Type B pancreatic cell (in vitro differentiated cells): ENCODE measurements at regions not wholly inside any gene's neighbourhood (a gene's known extent, or its start where the extent isn't known, plus 50 kb on each side); places are given as distances from the start of the nearest gene placed in this dataset.

ENCODE experiments used
- DNase-seq: peaks from one replicate; pipeline ENCODE4 v3.0.0; 2021; ENCODE audit warnings: mixed read lengths; ENCODE audit not compliant: unreplicated experiment; ENCODE audit errors: extremely low spot score
- H3K27ac Mint-ChIP-seq: 2 replicates; pipeline ENCODE4 v1.8.0; 2021; ENCODE audit warnings: mild to moderate bottlenecking, mixed read lengths
- H3K27me3 Mint-ChIP-seq: 2 replicates; pipeline ENCODE4 v1.8.0; 2021; ENCODE audit warnings: mixed read lengths
- H3K36me3 Mint-ChIP-seq: 2 replicates; pipeline ENCODE4 v1.8.0; 2021; ENCODE audit warnings: mixed read lengths
- H3K4me1 Mint-ChIP-seq: one replicate; pipeline ENCODE4 v1.8.0; 2021; ENCODE audit warnings: mixed read lengths; ENCODE audit not compliant: unreplicated experiment
- H3K4me3 Mint-ChIP-seq: 2 replicates; pipeline ENCODE4 v1.8.0; 2021; ENCODE audit warnings: mild to moderate bottlenecking, mixed read lengths
- H3K9me3 Mint-ChIP-seq: 2 replicates; pipeline ENCODE4 v1.8.0; 2021; ENCODE audit warnings: mixed read lengths
- TF ChIP-seq, protein P1 (sequence below): fragments of 200-600 bp; sonication (generic); conservative IDR thresholded peaks from 2 replicates; pipeline ENCODE4 v1.5.0; 2021; ENCODE audit warnings: antibody characterized with exemption, mild to moderate bottlenecking

DNA sequence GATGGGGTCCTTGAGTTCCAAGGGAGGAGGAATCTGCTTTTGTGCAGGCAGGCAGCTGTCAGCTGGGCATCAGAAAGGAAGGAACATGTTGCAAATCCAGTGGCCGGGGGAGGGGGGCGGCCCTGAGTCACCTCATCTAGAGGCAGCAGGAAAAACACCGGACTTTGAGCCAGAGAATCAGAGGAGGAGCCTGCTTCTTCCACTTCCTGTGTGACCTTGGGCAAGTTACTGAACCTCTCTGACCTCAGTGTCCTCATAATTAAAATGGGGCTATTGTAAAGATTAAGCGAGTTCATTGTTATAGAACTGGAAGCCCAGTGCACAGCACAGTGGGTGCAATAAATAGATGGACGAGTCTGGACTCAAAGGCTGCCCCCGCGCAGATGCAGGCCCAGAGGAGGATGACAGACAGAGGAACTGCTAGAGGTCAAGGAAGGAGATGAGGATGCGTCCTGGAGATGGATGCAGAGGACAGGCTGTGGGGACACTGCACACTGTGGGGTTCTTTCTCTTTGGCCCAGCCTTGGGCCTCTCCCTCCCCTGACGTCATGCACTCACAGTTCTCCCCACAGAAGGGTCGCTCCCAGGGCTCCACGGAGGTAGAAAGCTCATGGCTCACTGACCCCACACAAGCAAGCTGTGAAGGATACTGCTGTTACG lies 714.3 kb downstream of the MATN1 start:
- DNase-seq, result no peak
- Mint-ChIP-seq H3K36me3 (no peaks in the 10 kb centered on the region), H3K4me3 (no peak overlapping the region), H3K4me1 (no peaks in the 10 kb centered on the region), H3K27ac (no peak overlapping the region), H3K27me3 (peaks cover 13% of the 10 kb centered on the region), H3K9me3 (no peaks in the 10 kb centered on the region)
- TF ChIP-seq, protein P1, sequence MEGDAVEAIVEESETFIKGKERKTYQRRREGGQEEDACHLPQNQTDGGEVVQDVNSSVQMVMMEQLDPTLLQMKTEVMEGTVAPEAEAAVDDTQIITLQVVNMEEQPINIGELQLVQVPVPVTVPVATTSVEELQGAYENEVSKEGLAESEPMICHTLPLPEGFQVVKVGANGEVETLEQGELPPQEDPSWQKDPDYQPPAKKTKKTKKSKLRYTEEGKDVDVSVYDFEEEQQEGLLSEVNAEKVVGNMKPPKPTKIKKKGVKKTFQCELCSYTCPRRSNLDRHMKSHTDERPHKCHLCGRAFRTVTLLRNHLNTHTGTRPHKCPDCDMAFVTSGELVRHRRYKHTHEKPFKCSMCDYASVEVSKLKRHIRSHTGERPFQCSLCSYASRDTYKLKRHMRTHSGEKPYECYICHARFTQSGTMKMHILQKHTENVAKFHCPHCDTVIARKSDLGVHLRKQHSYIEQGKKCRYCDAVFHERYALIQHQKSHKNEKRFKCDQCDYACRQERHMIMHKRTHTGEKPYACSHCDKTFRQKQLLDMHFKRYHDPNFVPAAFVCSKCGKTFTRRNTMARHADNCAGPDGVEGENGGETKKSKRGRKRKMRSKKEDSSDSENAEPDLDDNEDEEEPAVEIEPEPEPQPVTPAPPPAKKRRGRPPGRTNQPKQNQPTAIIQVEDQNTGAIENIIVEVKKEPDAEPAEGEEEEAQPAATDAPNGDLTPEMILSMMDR, result no peak

DNA sequence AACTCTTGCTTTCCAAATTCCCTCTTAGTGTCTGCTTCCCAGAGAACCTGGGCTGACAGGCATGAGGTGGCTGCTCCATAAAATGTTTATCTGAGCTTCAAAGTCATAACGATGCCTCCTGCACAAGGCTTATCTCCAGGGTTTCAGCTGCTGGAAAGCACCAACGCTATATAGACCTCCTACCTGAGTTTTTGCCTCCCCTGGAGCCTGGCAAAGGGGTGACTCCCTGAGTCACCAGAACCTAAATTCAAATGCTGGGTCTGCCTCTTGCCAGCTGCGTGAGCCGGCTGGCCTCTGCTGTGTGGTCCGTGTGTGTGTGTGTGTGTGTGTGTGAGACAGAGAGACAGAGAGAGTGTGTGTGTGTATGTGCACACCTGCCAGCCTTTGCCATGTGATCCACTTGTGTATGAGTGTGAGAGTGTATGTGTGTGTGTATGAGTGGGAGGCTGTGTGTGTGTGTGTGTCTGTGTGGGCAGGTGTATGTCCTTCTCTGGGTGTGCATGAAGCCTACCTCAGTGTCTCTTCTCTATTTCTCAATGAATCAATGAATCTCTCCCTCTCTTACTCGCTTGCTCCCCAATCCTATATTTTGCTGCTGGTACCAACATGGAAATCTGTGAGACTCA lies 714.9 kb downstream of the MATN1 start:
- no peak for DNase-seq
- no peaks in the 10 kb centered on the region for H3K36me3 Mint-ChIP-seq
- H3K4me1 Mint-ChIP-seq, result no peaks in the 10 kb centered on the region
- no peaks in the 10 kb centered on the region for H3K9me3 Mint-ChIP-seq
- H3K27me3 Mint-ChIP-seq, result peaks cover 14% of the 10 kb centered on the region
- TF ChIP-seq, protein P1, result no peak
- H3K27ac Mint-ChIP-seq, result no peak overlapping the region
- H3K4me3 Mint-ChIP-seq, result no peak overlapping the region

DNA sequence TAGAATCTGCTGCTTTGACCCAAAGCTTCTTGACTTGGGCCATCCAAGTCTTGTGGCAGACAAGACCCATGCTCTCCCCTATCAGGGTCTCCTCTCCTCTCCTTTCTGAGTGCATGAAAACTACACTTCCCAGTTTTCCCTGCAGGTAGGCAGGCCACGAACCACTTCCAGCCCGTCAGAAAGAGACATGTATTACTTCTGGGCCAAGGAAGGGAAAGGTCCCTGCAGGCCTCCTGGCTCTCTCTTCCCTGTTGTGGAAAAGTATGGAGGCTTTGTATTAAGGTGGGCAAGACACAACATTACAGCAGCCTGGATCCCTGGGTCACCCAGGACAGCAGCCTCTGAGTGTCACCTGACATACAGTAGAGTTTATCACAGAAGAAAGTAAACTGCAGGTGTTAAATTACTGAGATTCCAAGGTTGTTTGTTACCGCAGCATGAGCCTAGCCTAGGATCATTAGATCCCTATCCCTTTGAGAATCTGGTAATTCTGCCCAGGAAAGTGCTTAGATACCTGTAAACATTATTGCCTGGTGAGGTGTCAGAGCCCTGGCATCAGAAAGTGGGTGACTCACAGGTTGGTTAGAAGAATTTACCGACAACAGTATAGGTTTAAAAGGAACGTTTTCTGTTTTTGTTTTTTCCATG lies 717.3 kb downstream of the MATN1 start:
- no peak overlapping the region for H3K4me3 Mint-ChIP-seq
- TF ChIP-seq, protein P1, result no peak
- no peak for DNase-seq
- peaks cover 11% of the 10 kb centered on the region for H3K27me3 Mint-ChIP-seq
- H3K36me3 Mint-ChIP-seq, result no peaks in the 10 kb centered on the region
- H3K27ac Mint-ChIP-seq, result no peak overlapping the region
- H3K9me3 Mint-ChIP-seq, result no peaks in the 10 kb centered on the region
- H3K4me1 Mint-ChIP-seq, result no peaks in the 10 kb centered on the region

DNA sequence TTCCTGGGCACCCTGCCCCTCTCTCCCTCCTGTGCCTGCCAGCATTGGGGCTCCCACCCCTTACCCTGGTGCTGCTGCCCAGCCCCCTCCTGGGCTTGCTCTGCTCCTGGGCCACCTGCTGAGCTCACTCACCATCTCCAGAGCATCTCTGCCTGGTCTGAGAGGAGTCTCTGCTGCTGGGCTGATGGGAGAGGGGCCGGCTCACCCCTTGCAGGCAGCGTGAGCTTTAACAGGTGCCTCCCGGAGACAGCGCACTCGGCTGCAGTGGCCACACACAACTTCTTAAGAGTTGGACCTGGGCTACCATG lies 721.7 kb downstream of the MATN1 start:
- Mint-ChIP-seq H3K27ac (no peak overlapping the region), H3K9me3 (no peaks in the 10 kb centered on the region), H3K4me3 (no peak overlapping the region), H3K4me1 (no peaks in the 10 kb centered on the region), H3K36me3 (no peaks in the 10 kb centered on the region), H3K27me3 (peaks cover 11% of the 10 kb centered on the region)
- TF ChIP-seq, protein P1, result no peak
- no peak for DNase-seq

DNA sequence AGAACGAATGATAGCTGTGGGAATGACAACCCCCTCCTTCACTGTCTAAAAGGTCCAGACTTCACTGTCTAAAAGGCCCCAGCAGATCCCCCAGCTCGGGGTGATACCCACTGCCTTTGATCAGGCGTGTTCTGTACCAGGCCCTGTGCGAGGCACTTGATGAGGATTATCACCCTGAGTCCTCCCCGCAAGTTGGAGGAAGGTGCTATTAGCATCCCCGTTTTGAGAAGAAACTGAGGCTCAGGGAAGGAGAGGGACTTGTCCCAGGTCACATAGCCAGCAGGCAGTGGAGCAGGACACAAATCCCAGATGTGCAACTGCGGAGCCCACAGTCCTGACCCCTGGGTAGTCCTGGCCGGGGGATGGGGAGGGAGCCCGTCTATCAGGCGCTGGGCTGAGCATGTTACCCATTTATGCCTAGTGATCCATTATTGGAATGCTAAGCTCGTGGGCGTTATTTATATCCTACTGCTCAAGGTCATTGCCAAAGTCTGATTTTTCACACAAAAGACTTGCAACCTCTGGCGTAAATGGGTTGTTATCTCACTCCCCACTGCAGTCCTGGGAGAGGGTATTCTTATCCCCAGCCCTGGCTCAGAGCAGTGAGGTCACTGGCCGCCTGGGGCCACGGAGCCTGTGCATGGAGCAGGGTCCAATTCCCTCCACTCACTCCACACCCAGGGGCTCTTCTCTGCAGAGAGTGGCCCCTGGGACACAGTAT lies 722.2 kb downstream of the MATN1 start:
- Mint-ChIP-seq H3K4me1 (no peaks in the 10 kb centered on the region), H3K36me3 (no peaks in the 10 kb centered on the region), H3K9me3 (no peaks in the 10 kb centered on the region), H3K27me3 (peaks cover 11% of the 10 kb centered on the region), H3K27ac (no peak overlapping the region), H3K4me3 (no peak overlapping the region)
- TF ChIP-seq, protein P1, result no peak
- DNase-seq, result no peak
